IMR-90 (cell line): ENCODE measurements at regions not wholly inside any gene's neighbourhood (a gene's known extent, or its start where the extent isn't known, plus 50 kb on each side); places are given as distances from the start of the nearest gene placed in this dataset.

ENCODE experiments used
- ATAC-seq: fragments of 200-7000 bp; cut with Tn5 transposase; 2 replicates; pipeline ENCODE4 v1.9.1; 2020; ENCODE audit warnings: low read depth, mild to moderate bottlenecking, moderate library complexity
- BruUV-seq: library from RNA; stranded (reverse); fragments of 400-500 nt; replicated peaks from 2 replicates; lab custom pipeline; 2021; lab: Mats Ljungman, UMichigan
- CTCF ChIA-PET: fragments of 300-600 bp; formaldehyde crosslinking; extraction: SDS; loops from one replicate; lab custom pipeline; 2021; ENCODE audit warnings: antibody characterized with exemption; lab: Yijun Ruan, JAX
- POLR2A ChIA-PET: fragments of 300-600 bp; sonication (Branson Sonifier 250); formaldehyde crosslinking; loops from one replicate; lab custom pipeline; 2022; ENCODE audit warnings: antibody characterized with exemption; ENCODE audit not compliant: unreplicated experiment; lab: Charles Lee
- DNase-seq: peaks from one replicate; pipeline ENCODE4 v3.0.0; 2013
- H2AFZ ChIP-seq: replicated peaks from 2 replicates; pipeline ENCODE3; 2013; ENCODE audit warnings: low read length, mild to moderate bottlenecking; ENCODE audit not compliant: poor library complexity
- H2AK5ac ChIP-seq: 2 replicates; pipeline ENCODE4 v1.6.1; 2013; ENCODE audit warnings: low read depth, low read length, inconsistent platforms
- H2AK9ac ChIP-seq: replicated peaks from 2 replicates; pipeline ENCODE3; 2013; ENCODE audit warnings: mild to moderate bottlenecking, low read depth, low read length, moderate library complexity; ENCODE audit not compliant: poor library complexity
- H2BK120ac ChIP-seq: 2 replicates; pipeline ENCODE4 v1.6.1; 2013; ENCODE audit warnings: low read depth, low read length, inconsistent platforms
- H2BK15ac ChIP-seq: 3 replicates; pipeline ENCODE4 v1.6.1; 2013; ENCODE audit warnings: low read depth, low read length, inconsistent platforms
- H2BK20ac ChIP-seq: 2 replicates; pipeline ENCODE4 v1.6.1; 2013; ENCODE audit warnings: low read depth, mild to moderate bottlenecking, inconsistent platforms, low read length, moderate library complexity
- H2BK5ac ChIP-seq: 2 replicates; pipeline ENCODE4 v1.6.1; 2013; ENCODE audit warnings: mild to moderate bottlenecking, low read depth, low read length, inconsistent platforms; ENCODE audit not compliant: poor library complexity, severe bottlenecking
- H3K14ac ChIP-seq: replicated peaks from 2 replicates; pipeline ENCODE4 v1.6.1; 2013; ENCODE audit warnings: low read depth, low read length, inconsistent platforms
- H3K18ac ChIP-seq: 2 replicates; pipeline ENCODE4 v1.6.1; 2013; ENCODE audit warnings: low read depth, low read length, control low read depth
- H3K23ac ChIP-seq: 2 replicates; pipeline ENCODE4 v1.6.1; 2013; ENCODE audit warnings: low read depth, low read length, inconsistent platforms
- H3K27ac ChIP-seq: 2 replicates; pipeline ENCODE4 v1.5.1; 2013; ENCODE audit warnings: mild to moderate bottlenecking, control low read depth, low read length; ENCODE audit not compliant: insufficient read depth
- H3K27me3 ChIP-seq: 2 replicates; pipeline ENCODE4 v1.6.1; 2013; ENCODE audit warnings: low read length; ENCODE audit not compliant: control insufficient read depth, insufficient read depth
- H3K36me3 ChIP-seq: 2 replicates; pipeline ENCODE4 v1.6.1; 2013; ENCODE audit warnings: low read length, mixed read lengths; ENCODE audit not compliant: control insufficient read depth, insufficient read depth
- H3K4ac ChIP-seq: 2 replicates; pipeline ENCODE4 v1.6.1; 2013; ENCODE audit warnings: low read depth, low read length, inconsistent platforms
- H3K4me1 ChIP-seq: 2 replicates; pipeline ENCODE4 v1.6.1; 2013; ENCODE audit warnings: low read length, mixed read lengths; ENCODE audit not compliant: control insufficient read depth, insufficient read depth
- H3K4me2 ChIP-seq: 2 replicates; pipeline ENCODE4 v1.6.1; 2013; ENCODE audit warnings: low read depth, mild to moderate bottlenecking, control low read depth, low read length, moderate library complexity
- H3K4me3 ChIP-seq: 2 replicates; pipeline ENCODE4 v1.5.1; 2013; ENCODE audit warnings: low read depth, mild to moderate bottlenecking, control low read depth, low read length, moderate library complexity; ENCODE audit not compliant: insufficient read depth
- H3K56ac ChIP-seq: 2 replicates; pipeline ENCODE4 v1.6.1; 2013; ENCODE audit warnings: low read length, inconsistent platforms; ENCODE audit not compliant: insufficient read depth; ENCODE audit errors: extremely low read depth
- H3K79me1 ChIP-seq, 2 experiments: 2 replicates each; pipeline ENCODE4 v1.6.1; 2013; ENCODE audit warnings: low read length in 2 of 2, inconsistent platforms in 1 of 2, low read depth in 1 of 2
- H3K9ac ChIP-seq: 2 replicates; pipeline ENCODE4 v1.6.1; 2013; ENCODE audit warnings: low read depth, low read length, control low read depth
- H3K9me1 ChIP-seq: 2 replicates; pipeline ENCODE4 v1.6.1; 2013; ENCODE audit warnings: low read length, inconsistent platforms; ENCODE audit not compliant: insufficient read depth
- H3K9me3 ChIP-seq: 2 replicates; pipeline ENCODE4 v1.6.1; 2013; ENCODE audit warnings: low read length; ENCODE audit not compliant: control insufficient read depth, insufficient read depth
- H4K20me1 ChIP-seq: 2 replicates; pipeline ENCODE4 v1.6.1; 2013; ENCODE audit warnings: low read length, inconsistent platforms; ENCODE audit not compliant: insufficient read depth
- H4K5ac ChIP-seq: 2 replicates; pipeline ENCODE4 v1.6.1; 2013; ENCODE audit warnings: mild to moderate bottlenecking, low read depth, low read length, control low read depth
- H4K8ac ChIP-seq, 2 experiments: 2 replicates each; pipeline ENCODE4 v1.6.1; 2013; ENCODE audit warnings: low read depth in 2 of 2, low read length in 2 of 2, control low read depth in 1 of 2, inconsistent platforms in 1 of 2
- H4K91ac ChIP-seq: 2 replicates; pipeline ENCODE4 v1.6.1; 2013; ENCODE audit warnings: low read depth, low read length, inconsistent platforms; ENCODE audit not compliant: insufficient read depth
- BHLHE40 ChIP-seq: fragments of 150-350 bp; IDR thresholded peaks from 2 replicates; pipeline ENCODE4 v1.6.1; 2016; ENCODE audit warnings: mild to moderate bottlenecking, low read depth, low read length
- CEBPB ChIP-seq: IDR thresholded peaks from 2 replicates; pipeline ENCODE4 v1.6.1; 2012; ENCODE audit warnings: low read depth, low read length, improper control_type of control experiment
- CHD1 ChIP-seq: IDR thresholded peaks from 2 replicates; pipeline ENCODE4 v1.6.1; 2012; ENCODE audit warnings: low read depth, low read length, improper control_type of control experiment
- CTCF ChIP-seq: conservative IDR thresholded peaks from 2 replicates; pipeline ENCODE4 v1.5.1; 2012; ENCODE audit warnings: mild to moderate bottlenecking, low read depth, low read length, improper control_type of control experiment
- ELK1 ChIP-seq: fragments of 150-350 bp; IDR thresholded peaks from 2 replicates; pipeline ENCODE4 v1.6.1; 2016; ENCODE audit warnings: low read depth, mild to moderate bottlenecking, low read length, moderate library complexity, borderline replicate concordance
- FOS ChIP-seq: fragments of 150-350 bp; IDR thresholded peaks from 2 replicates; pipeline ENCODE4 v1.6.1; 2016; ENCODE audit warnings: low read depth, low read length
- MAFK ChIP-seq: IDR thresholded peaks from 2 replicates; pipeline ENCODE4 v1.6.1; 2012; ENCODE audit warnings: low read depth, low read length, improper control_type of control experiment
- MAZ ChIP-seq: IDR thresholded peaks from 2 replicates; pipeline ENCODE4 v1.6.1; 2012; ENCODE audit warnings: low read depth, mild to moderate bottlenecking, low read length, improper control_type of control experiment, moderate library complexity, borderline replicate concordance
- MXI1 ChIP-seq: IDR thresholded peaks from 2 replicates; pipeline ENCODE4 v1.6.1; 2012; ENCODE audit warnings: low read depth, mild to moderate bottlenecking, low read length, moderate library complexity, borderline replicate concordance
- NFE2L2 ChIP-seq: fragments of 150-350 bp; IDR thresholded peaks from 2 replicates; pipeline ENCODE4 v1.6.1; 2016; ENCODE audit warnings: low read depth, mild to moderate bottlenecking, low read length
- POLR2A ChIP-seq: IDR thresholded peaks from 2 replicates; pipeline ENCODE4 v1.6.1; 2012; ENCODE audit warnings: mild to moderate bottlenecking, low read depth, low read length
- RAD21 ChIP-seq: IDR thresholded peaks from 2 replicates; pipeline ENCODE4 v1.6.1; 2012; ENCODE audit warnings: low read length, improper control_type of control experiment
- RCOR1 ChIP-seq: IDR thresholded peaks from 2 replicates; pipeline ENCODE4 v1.6.1; 2012; ENCODE audit warnings: mild to moderate bottlenecking, low read length, improper control_type of control experiment; ENCODE audit not compliant: insufficient replicate concordance
- RFX5 ChIP-seq: IDR thresholded peaks from 2 replicates; pipeline ENCODE4 v1.8.0; 2012; ENCODE audit warnings: low read depth, mild to moderate bottlenecking, low read length, moderate library complexity
- SMC3 ChIP-seq: fragments of 150-350 bp; IDR thresholded peaks from 2 replicates; pipeline ENCODE4 v1.6.1; 2016; ENCODE audit warnings: low read depth, mild to moderate bottlenecking, antibody characterized with exemption, low read length, moderate library complexity
- WGBS, 2 experiments: methylation state at CpG; one replicate each; pipeline versions ENCODE4 v1.1.5 to v1.1.7; 2013; ENCODE audit warnings: missing lambda C conversion rate in 2 of 2; ENCODE audit not compliant: insufficient read length in 1 of 2; ENCODE audit errors: extremely low coverage in 2 of 2; 5-methylcytosine and 5-hydroxymethylcytosine counted together
- dilution Hi-C: fragments of 300-500 bp; cut with HindIII; formaldehyde crosslinking; loops from one replicate; pipeline ENCODE4 v1.14.3; 2018; ENCODE audit warnings: low sequenced_read_pairs; ENCODE audit not compliant: unreplicated experiment
- in situ Hi-C: fragments of 300-500 bp; cut with MboI; formaldehyde crosslinking; loops from 3 replicates; pipeline ENCODE4 v1.14.3; 2019; ENCODE audit warnings: low sequenced_read_pairs, inconsistent platforms, mixed read lengths
- intact Hi-C: fragments of 100-400 bp; cut with micrococcal nuclease; formaldehyde crosslinking; loops from 2 replicates; pipeline ENCODE4 v1.10.0; 2022
- TF ChIP-seq, protein P1 (sequence below): fragments of 150-350 bp; IDR thresholded peaks from 2 replicates; pipeline ENCODE4 v1.6.1; 2017; ENCODE audit warnings: mild to moderate bottlenecking, antibody characterized with exemption, low read length, low read depth

- TF ChIP-seq NFE2L2: no peak
- no peak for TF ChIP-seq FOS
- TF ChIP-seq CHD1: no peak
- TF ChIP-seq SMC3: no peak
- no peak for TF ChIP-seq RCOR1
- TF ChIP-seq CTCF: no peak
- TF ChIP-seq CEBPB: no peak
- TF ChIP-seq POLR2A: no peak
- TF ChIP-seq, protein P1, sequence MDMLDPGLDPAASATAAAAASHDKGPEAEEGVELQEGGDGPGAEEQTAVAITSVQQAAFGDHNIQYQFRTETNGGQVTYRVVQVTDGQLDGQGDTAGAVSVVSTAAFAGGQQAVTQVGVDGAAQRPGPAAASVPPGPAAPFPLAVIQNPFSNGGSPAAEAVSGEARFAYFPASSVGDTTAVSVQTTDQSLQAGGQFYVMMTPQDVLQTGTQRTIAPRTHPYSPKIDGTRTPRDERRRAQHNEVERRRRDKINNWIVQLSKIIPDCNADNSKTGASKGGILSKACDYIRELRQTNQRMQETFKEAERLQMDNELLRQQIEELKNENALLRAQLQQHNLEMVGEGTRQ: no peak
- no peak for TF ChIP-seq BHLHE40
- TF ChIP-seq ELK1: no peak
- TF ChIP-seq MXI1: no peak
- no peak for TF ChIP-seq RFX5
- TF ChIP-seq MAZ: no peak
- TF ChIP-seq MAFK: no peak
- TF ChIP-seq RAD21: no peak
- Histone ChIP-seq H3K4me2 (no peak overlapping the region), H3K9me1 (no peaks in the 10 kb centered on the region), H3K36me3 (no peaks in the 10 kb centered on the region), H3K14ac (no peak overlapping the region), H2AFZ (no peak overlapping the region), H4K5ac (no peak overlapping the region), H2BK15ac (no peak overlapping the region), H3K27me3 (no peaks in the 10 kb centered on the region), H3K4me3 (no peak overlapping the region), H4K20me1 (no peaks in the 10 kb centered on the region), H3K18ac (no peak overlapping the region), H3K56ac (no peak overlapping the region), H2BK120ac (no peak overlapping the region), H3K27ac (no peak overlapping the region), H2AK9ac (no peak overlapping the region), H4K8ac (no peak overlapping the region), H3K4ac (no peak overlapping the region), H2BK20ac (no peak overlapping the region), H3K9ac (no peak overlapping the region), H2BK5ac (no peak overlapping the region), H3K9me3 (peaks cover 5% of the 10 kb centered on the region; the same call in 1 of the 2 replicates), H4K91ac (no peak overlapping the region), H3K23ac (no peak overlapping the region), H3K4me1 (no peaks in the 10 kb centered on the region), H2AK5ac (no peak overlapping the region), H3K79me1 (no peaks in the 10 kb centered on the region)
- POLR2A ChIA-PET: no interaction called here
- intact Hi-C loops (no loop called here), dilution Hi-C loops (no loop called here), in situ Hi-C loops (no loop called here)
- no CpG with 5 or more reads among the region's 2 CpGs for WGBS, 2 experiments
- no peak for ATAC-seq
- CTCF ChIA-PET: no interaction called here
- no peak for DNase-seq
- no TSS peak for BruUV-seq
These were observed 506.1 kb downstream of the BCL11A start for GRCh38 chr2:60047347-60047746.
